ENCODE measurements at regions not wholly inside any gene's neighbourhood (a gene's known extent, or its start where the extent isn't known, plus 50 kb on each side); places are given as distances from the start of the nearest gene placed in this dataset.

- DNase-seq (ENCODE audit: low spot score), result no peak
Measured at GRCh38 chr1:5497503-5497902, 494.7 kb downstream of the NPHP4 start.

GRCh38 chr1:5495596-5496410, 496.4 kb downstream of the NPHP4 start:
- no peak for DNase-seq (ENCODE audit: low spot score)

GRCh38 chr1:5494518-5494917, 497.7 kb downstream of the NPHP4 start:
- DNase-seq (ENCODE audit: low spot score), result no peak

GRCh38 chr1:5493851-5494311, 498.3 kb downstream of the NPHP4 start:
- no peak for DNase-seq (ENCODE audit: low spot score)

- no peak for DNase-seq (ENCODE audit: low spot score)
Measured at GRCh38 chr1:5493275-5493674, 498.9 kb downstream of the NPHP4 start.

GRCh38 chr1:5492846-5493245, 499.4 kb downstream of the NPHP4 start:
- no peak for DNase-seq (ENCODE audit: low spot score)

GRCh38 chr1:5491207-5491904, 500.9 kb downstream of the NPHP4 start:
- DNase-seq (ENCODE audit: low spot score), result no peak

- no peak for DNase-seq (ENCODE audit: low spot score)
Measured at GRCh38 chr1:5490635-5491034, 501.6 kb downstream of the NPHP4 start.

GRCh38 chr1:5488448-5488847, 503.8 kb downstream of the NPHP4 start:
- DNase-seq (ENCODE audit: low spot score), result no peak

GRCh38 chr1:5485968-5486696, 506.1 kb downstream of the NPHP4 start:
- no peak for DNase-seq (ENCODE audit: low spot score)

- DNase-seq (ENCODE audit: low spot score), result no peak
Measured at GRCh38 chr1:5485436-5485835, 506.8 kb downstream of the NPHP4 start.

GRCh38 chr1:5484451-5485165, 507.6 kb downstream of the NPHP4 start:
- DNase-seq (ENCODE audit: low spot score), result no peak

- no peak for DNase-seq (ENCODE audit: low spot score)
Measured at GRCh38 chr1:5481889-5482288, 510.3 kb downstream of the NPHP4 start.

- DNase-seq (ENCODE audit: low spot score), result no peak
Measured at GRCh38 chr1:5480906-5481305, 511.3 kb downstream of the NPHP4 start.

- DNase-seq (ENCODE audit: low spot score), result no peak
Measured at GRCh38 chr1:5479876-5480646, 512.2 kb downstream of the NPHP4 start.

GRCh38 chr1:5478961-5479360, 513.3 kb downstream of the NPHP4 start:
- no peak for DNase-seq (ENCODE audit: low spot score)

- no peak for DNase-seq (ENCODE audit: low spot score)
Measured at GRCh38 chr1:5478156-5478695, 514.0 kb downstream of the NPHP4 start.

- no peak for DNase-seq (ENCODE audit: low spot score)
Measured at GRCh38 chr1:5477716-5478115, 514.5 kb downstream of the NPHP4 start.

GRCh38 chr1:5475572-5475971, 516.7 kb downstream of the NPHP4 start:
- no peak for DNase-seq (ENCODE audit: low spot score)

GRCh38 chr1:5473268-5473667, 519.0 kb downstream of the NPHP4 start:
- no peak for DNase-seq (ENCODE audit: low spot score)

- no peak for DNase-seq (ENCODE audit: low spot score)
Measured at GRCh38 chr1:5466487-5466886, 525.7 kb downstream of the NPHP4 start.
